ENCODE measurements at regions not wholly inside any gene's neighbourhood (a gene's known extent, or its start where the extent isn't known, plus 50 kb on each side); places are given as distances from the start of the nearest gene placed in this dataset.

DNA sequence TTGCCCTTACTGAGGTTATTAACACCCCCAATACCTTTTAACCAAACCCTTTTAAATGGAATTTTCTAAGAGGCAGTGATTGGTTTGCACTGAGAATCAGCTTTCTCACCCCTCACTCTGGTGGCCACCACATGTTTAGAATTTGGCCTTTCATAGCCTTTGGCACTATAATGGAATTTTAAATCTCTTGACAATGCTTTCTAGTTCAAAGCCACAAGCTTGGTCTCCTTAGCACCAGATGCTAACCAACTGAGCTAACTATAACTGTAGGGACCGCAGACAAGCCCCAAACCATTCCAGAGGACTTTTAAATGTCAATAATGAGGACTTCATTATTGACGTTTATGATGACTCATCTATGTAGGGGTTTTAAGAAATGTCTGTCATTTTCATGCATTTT is 238.7 kb upstream of the SNX7 start:
- peak; percentile 75 for DNase-seq (ENCODE audit: low read depth)

DNA sequence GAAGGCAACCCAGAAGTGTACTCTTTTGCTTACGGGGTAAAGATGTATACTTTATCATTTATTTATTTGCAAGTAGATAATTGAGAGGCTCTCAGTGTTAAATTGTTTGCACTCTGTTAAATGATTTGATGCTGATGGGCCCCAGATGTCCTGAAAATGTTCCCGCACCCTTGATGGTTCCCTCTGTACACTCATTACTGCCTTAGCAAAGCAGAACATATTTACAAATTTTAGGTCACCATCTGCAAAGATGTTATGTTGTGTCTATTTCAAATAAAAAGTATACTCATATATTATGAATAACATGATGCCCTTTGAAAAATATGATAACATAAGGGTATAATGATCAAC is 240.5 kb upstream of the SNX7 start:
- no peak for DNase-seq (ENCODE audit: low read depth)

DNA sequence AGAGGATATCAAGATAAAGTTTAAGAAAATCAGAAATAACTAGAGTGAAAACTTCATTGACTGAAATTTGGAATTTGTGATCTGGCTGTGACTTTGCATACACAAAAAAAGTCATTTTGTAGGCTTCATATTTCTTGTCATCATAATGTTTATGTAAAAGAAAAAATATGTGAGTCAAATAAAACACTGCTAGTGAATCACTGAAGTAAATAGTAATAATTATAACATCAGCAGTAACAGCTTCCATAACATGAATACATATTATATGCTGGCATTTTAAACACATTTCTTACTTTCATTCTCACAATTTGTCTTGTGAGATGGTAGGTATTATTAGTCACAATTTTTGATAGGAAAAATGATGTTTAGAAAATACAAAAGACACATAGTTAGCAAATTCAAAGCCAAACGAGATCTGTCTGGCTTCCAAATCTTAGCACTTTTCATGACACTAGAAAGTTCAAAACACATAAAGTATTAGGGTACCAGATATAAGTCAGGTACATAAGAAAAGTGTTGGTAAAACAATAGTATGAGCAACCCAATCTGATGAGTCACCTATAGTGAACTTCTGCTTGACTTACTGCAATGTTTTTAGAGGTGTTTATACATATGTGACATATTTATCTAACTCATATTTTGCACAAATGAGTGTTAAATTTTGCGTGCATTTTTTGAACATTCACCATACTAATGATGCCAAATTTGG is 241.0 kb upstream of the SNX7 start:
- DNase-seq (ENCODE audit: low read depth) = no peak

DNA sequence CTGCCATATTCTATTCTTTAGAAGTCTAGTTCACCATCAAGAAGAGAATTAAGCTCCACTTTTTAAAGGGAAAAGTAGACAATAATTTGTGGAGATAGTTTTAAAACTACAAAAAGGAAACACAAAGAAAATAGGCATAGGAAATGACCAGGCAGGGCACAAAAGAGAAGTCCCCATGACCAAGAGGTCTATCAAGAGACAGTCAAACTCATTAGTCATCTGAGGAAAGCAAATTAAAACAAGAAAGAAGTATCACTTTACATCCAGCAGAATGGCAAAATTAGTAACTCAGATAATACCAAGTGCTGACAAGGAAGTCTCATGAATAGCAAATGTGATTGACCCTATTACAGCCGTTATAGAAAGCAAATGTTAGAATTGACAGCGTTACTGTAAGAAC is 243.7 kb upstream of the SNX7 start:
- no peak for DNase-seq (ENCODE audit: low read depth)

DNA sequence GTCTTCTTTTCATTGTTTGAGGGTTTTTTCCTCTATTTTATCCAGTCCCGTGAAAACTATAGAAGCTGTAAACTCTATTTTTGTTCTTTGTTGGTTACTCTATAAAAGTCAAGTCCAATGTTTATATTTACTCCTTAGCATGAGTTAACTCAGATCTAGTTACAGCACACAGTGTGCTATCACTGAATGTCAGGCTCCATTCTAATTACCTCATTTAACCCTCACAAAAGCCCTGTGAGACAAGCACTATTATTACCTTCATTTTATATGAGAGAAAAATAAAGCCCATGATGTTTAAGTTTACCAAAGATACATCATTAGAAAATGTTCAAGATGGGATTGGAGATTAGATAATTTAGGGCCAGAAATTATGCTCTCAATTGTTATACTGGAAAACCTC is 251.4 kb upstream of the SNX7 start:
- DNase-seq (ENCODE audit: low read depth) = no peak

DNA sequence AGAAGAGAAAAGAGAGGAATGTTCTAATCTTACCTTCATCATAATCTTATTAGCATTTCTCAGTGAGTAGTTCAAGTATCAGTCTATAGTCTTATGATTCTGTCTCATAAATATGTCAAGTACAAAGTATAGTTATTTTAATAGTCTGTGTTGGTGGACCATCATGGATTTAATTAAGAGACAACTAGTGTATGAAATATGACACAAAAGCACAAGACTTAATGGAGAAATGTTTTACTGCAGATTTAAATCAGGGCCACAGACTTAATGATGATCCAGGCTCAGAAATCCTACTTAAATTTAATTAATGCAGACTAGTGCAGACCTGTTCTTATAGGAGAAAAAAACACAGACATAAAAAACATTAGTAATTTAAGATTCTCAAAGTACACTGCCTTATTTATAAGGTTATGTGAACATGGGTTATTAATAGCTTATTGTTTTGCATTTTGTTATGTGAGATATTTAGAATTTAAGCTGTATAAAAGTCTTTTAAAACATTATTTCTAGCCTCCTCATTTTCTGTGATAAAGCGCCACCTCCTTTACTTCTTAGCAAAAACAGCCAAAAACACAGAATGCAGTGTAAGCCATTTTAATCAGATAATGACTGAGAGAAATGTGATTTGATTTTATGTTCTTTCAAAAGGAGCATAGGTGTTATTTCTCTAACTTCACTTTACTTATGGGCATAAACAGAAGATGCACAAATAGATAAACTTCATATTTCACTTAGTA is 255.0 kb upstream of the SNX7 start:
- no peak for DNase-seq (ENCODE audit: low read depth)

DNA sequence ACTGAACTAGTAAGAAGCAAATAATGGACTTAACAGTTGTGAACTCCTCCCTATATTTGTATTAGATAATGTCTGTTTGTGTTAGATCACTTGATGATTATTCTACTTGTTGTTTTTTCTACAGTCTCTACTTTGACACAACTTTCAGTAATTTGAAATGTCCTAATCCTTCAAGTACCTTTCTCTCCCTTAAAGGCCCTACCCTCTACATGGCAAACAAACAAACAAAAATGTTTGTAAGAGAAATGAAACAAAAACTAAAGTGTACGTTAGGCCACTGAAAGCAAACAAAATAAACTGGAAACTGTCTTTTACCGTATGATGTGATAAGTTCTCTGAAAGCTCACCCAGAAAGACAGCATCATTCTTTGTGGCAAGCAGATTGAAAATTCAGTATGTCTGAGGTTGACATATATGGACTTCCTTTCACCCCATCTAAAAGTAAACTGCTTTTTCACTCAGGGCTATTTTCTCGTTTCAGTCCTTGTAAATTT is 255.9 kb upstream of the SNX7 start:
- DNase-seq (ENCODE audit: low read depth) = peak; percentile 39

DNA sequence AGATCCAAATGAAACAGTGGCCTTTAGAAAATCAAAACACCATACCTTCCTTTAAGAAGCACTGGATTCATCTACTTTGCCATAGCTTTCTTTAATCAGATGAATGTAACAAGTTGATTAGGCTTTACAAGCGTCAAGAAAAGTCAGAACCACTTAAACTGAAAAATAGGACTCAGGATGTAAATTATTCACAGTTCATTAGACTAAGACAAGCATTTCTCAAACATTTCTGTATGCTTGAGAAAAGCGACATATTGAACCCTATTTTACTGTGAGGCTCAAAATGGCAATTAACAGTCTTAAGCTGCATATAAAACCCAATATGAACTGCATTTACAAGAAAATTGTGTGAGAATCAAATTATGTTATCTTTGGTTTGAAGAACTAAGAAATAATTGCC is 256.7 kb upstream of the SNX7 start:
- DNase-seq (ENCODE audit: low read depth) = no peak

DNA sequence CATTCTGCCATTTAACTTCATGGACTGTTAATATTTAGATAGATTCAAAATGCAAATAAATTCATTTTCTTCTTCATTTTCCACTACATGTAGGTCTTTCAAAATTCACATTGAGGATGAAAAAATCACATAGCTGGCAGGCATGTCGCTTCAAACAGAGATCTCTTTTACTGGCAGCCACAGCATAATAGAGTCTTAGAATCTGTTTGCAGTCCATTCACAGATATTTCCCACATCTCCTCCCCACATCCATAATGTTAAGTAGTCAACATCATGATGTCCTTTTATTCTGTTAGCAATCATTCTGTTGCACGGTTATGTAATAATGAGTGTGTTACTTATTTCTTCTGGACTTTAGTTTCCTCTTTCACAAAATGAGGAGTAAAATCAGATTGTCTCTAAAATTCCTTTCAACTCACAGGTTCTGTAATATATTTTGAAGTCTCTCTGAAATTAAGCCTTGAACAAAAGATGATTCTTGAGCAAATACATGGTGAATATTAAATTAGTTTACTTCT is 257.5 kb upstream of the SNX7 start:
- peak; percentile 53 for DNase-seq (ENCODE audit: low read depth)

DNA sequence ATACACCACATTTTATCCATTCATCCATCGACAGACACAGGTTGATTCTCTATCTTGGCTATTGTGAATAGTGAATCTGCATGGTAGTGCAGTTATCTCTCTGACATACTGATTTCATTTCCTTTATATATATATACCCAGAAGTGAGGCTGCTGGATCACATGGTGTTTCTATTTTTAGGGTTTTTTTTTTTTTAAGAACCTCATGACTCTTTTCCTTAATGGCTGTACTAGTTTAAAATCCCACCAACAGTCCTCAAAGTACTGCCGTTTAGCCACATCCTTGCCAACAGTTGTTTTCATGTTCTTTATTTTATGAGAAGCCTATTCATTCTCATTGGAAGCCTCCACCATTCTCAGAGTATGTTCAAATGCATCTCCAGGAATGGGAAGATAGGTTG is 258.7 kb upstream of the SNX7 start:
- peak; percentile 42 for DNase-seq (ENCODE audit: low read depth)

DNA sequence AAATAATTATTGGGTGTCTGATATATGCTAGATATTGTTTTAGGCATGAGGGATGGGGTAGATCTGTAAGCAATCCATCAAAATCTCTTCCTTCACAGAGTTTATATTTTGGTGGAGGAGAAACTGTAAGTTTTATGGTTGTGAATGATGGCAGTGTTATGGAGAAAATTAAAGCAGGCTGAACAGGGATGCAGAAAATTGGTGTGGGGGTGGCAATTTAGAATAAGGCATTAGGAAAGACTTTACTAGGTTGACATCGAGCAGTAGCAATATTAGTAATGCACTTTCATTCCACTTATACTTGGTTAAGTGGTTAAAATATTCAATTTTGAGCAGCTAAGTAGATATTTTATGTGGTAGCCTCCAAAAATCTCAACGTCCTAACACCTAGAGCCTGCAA is 261.1 kb upstream of the SNX7 start:
- no peak for DNase-seq (ENCODE audit: low read depth)

DNA sequence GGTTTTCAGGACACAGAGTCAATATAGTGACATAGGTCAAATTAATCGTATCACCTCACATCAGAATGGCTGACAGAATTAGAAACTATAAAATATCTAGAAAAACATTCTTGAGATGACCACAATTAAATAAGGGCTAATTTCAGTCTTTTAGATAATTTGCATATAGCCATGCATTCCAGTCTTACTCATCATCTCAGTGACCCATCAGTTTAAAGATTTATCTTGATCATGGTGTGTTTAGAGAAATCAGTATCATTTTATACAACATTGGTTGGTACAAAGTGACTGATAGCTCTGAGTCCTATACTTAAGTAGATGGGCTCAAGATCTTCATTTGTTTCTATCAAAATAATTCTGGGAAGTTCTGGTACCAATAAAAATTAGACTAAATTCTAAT is 262.3 kb upstream of the SNX7 start:
- peak; percentile 53 for DNase-seq (ENCODE audit: low read depth)

DNA sequence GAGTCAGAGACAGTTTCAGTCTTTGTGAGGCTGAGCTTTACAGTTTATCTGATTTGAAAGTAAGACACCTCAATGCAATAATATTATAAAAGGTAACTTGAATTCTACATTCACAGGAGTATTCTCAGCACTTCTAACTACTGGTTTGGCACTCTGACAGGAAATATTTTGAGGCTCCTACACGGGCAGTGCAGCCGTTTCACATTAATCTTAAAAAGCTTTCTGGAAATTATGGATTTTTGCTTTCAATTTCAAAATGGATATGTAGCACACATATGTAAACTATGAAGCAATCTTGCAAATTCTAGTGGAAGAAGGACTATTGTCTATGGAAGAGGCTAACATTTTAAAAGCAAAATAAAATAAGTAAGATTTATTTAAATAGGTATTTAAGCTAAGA is 262.9 kb upstream of the SNX7 start:
- peak; percentile 46 for DNase-seq (ENCODE audit: low read depth)

DNA sequence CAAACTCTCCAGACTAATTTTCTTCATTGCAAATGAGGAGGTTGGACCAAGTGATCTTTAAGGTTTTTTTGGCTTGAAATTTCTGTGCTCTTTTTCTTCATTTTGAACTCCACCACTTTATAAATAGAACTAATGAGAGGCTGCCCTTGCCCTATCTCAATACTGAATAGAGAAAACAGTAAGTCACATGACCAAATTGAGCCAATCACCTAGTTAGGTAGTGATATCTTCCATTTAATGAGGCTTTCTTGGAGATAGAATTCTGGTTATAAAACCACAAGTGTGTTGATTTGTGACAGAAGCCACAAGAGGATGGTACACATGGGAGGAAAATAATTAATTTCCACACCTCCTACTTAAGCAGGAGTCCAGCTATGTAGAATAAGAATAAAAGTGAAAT is 263.4 kb upstream of the SNX7 start:
- peak; percentile 32 for DNase-seq (ENCODE audit: low read depth)

DNA sequence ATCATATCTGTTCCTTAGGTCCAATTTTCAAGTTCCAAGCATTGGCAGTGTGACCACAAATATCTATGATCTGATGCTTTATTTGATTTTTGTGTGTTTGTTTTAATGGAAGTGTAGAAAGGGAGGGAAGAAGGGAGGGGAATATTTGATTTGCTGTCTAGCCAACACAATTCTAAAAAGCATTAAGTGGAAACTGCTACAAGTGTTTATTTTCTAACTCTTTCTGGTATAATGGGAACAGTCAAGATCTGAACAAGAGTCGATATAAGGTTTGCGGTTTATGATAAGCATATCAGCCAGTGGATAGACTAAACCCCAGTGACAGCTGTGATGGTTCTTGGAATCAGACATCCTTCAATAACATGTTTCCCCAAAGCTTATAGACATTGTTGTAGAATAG is 267.8 kb upstream of the SNX7 start:
- no peak for DNase-seq (ENCODE audit: low read depth)

DNA sequence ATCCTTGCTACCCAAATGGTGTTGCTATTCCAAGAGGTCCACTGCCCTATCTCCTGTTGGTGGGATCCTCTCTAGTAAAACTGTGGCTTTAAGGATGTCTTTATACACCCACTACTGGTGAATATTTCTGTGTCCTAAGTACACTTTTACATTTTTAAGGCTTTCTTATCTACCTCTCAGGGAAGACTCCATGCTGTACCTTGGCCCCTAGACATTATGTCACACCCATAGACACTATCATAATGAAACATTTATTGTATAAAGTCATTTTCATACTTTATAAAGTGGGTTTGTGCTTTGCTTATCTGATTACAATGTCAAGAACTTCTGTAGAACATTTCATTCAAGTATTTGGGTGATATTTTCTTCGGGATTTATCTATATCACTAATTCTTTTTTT is 270.3 kb upstream of the SNX7 start:
- DNase-seq (ENCODE audit: low read depth) = no peak

DNA sequence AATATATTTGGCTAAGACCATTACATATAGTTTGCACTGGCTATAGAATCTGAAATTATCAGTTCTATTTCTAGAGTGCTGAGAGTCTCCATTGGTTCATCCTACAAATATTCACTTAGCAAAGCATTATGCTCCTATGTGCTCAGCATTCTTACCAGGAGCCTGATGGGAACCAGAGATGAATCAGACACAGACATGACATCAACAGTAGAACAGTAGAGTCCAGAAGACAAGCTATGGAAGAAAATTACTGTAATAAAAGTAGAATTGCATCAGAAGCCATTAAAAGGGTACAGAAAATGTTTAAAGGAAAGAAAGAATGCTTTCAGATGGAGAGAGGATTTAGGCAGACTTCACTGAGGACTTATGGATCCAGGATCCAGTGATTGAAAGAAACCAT is 271.7 kb upstream of the SNX7 start:
- DNase-seq (ENCODE audit: low read depth) = peak; percentile 59

DNA sequence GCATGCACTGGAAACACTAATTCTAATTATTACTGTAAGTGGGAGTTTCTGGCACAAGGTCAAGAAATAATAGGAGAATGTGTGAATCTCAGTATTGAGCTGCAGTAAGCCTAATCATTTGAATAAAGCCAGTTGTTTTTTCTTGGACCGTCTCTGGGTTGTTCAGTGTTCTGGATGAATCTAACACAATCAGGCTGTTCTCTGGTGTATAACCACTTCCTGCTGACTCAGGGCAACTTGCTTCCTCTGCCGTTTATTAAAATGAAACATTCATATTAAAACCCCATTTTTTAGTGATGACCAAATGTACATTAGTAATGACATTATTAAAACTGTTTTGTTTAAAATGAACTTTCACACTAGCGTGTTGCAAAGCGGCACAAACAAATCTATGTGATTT is 273.1 kb upstream of the SNX7 start:
- DNase-seq (ENCODE audit: low read depth) = peak; percentile 86

DNA sequence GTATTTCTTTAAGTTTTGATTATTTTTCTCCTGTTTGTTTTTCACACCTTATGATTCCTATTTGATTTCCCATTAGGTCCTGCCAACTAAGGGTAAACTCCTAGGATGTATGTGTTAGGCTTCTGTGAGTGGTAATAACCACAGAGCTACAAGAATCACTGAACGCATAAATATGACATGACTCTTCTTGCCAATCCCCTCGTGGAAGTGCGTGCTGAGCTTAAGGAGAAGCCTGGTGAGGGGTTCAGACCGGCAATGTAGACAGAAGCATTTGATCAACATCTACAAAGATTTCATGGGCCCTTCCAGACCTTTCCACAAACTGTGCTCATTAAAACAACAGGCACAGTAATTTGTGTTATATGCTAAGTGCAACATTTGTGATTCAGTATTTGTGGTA is 273.8 kb upstream of the SNX7 start:
- peak; percentile 41 for DNase-seq (ENCODE audit: low read depth)

DNA sequence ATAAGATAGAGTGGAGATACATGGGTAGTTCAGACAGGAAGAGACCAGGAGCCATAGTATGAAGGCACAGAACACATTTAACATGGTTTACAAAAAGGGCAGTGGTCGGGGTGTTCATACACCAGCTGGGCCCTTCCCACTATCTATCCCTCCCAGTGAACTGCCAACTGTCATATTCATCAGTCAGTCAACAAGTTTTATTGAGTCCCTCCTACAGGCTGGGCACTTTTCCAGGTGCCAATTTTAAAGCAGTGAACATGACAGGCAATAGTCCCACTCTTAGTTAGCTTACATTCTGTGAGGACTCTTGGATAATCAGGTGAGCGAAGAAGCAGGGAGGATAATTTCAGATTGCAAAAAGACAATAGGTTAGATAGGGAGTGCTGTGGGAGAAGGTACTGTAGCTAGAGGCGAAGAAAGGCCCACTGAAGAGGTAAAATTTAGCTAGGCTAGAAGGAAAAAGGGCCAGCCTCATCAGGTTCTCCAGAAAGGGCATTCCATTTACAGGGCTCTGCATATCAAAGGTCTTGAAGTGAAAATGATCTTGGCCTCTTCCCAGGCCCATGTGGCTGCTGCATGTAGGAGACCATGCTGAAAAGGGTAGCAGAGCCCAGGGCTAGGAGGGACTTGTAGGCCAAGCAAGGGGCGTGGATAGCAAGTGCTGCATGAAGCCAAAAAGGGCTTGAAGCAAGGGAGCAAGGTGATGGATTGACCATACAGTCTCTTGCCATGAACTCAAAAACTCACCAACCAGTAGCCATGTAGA is 274.7 kb upstream of the SNX7 start:
- DNase-seq (ENCODE audit: low read depth) = peak; percentile 17

DNA sequence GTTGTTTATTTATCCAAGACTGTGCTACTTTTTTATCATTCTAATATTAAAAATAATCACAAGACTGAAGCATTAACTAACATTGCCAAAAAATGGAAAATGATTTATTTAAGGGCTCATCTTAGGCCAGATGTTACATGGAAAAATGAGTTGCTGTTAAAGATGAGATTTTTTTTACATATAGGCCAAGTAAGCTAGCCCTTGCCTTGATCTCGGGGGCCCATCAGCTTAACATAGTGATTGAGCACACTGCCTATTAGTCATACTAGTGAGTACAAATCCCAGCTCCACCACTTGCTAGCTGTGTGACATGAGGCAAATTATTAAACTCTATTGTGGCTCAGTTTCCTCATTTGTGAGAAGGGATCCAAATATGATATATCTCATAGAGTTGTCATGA is 275.9 kb upstream of the SNX7 start:
- peak; percentile 38 for DNase-seq (ENCODE audit: low read depth)

DNA sequence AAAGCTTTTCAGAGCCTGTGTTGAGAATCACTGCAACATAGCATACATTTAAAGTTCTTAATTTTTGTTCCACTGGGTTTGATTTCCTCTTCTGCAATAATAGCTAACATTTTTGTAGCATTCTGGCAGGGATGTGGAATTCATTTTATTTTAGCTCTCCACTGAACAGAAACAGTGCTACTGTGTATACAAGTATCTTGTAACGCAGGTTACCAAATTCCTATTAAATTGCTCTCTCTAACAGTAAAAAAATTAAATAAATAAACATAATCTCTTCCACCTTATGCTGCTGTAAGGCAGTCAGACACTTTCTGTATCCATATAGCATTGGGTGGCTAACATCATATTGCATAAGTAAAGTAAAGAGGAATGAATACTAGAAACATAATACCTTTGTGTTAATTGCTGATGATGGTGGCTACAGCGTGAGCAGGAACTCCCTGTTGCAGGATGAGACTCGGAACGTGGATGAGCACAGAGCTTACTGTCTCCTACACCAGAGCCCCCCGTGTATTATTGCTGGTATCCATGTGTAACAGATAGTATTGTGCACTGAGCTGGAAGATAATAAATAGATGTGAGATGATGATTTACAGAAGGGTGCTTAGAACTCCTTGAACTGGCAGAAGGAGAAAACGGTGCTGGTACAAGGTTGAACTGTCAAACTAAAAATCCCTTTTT is 276.9 kb upstream of the SNX7 start:
- DNase-seq (ENCODE audit: low read depth) = no peak
